Loucy (cell line): ENCODE measurements at regions not wholly inside any gene's neighbourhood (a gene's known extent, or its start where the extent isn't known, plus 50 kb on each side); places are given as distances from the start of the nearest gene placed in this dataset.

ENCODE experiments used
- CTCF ChIP-seq: fragments of 200-600 bp; sonication (generic); conservative IDR thresholded peaks from 2 replicates; pipeline ENCODE4 v1.5.1; 2014; ENCODE audit warnings: mild to moderate bottlenecking, antibody characterized with exemption, low read length
- EZH2phosphoT487 ChIP-seq: fragments of 200-600 bp; IDR thresholded peaks from 2 replicates; pipeline ENCODE4 v1.6.1; 2018; ENCODE audit warnings: antibody characterized with exemption, mild to moderate bottlenecking, moderate library complexity, borderline replicate concordance

GRCh38 chr7:25351761-25352160, 123.5 kb upstream of the NPVF start:
- TF ChIP-seq CTCF = no peak
- TF ChIP-seq EZH2phosphoT487 = no peak
